OCI-LY7 (cell line): ENCODE measurements at regions not wholly inside any gene's neighbourhood (a gene's known extent, or its start where the extent isn't known, plus 50 kb on each side); places are given as distances from the start of the nearest gene placed in this dataset.

Experiments used
- CTCF ChIP-seq: fragments of 200-600 bp; sonication (generic); conservative IDR thresholded peaks from 2 replicates; pipeline ENCODE4 v1.5.1; 2014; ENCODE audit warnings: mild to moderate bottlenecking, antibody characterized with exemption, low read length, moderate library complexity, mixed read lengths
- EZH2phosphoT487 ChIP-seq: fragments of 200-600 bp; sonication (generic); IDR thresholded peaks from 2 replicates; pipeline ENCODE4 v1.6.1; 2018; ENCODE audit warnings: low read depth, borderline replicate concordance, mild to moderate bottlenecking, mixed run types, antibody characterized with exemption, low read length, moderate library complexity, mixed read lengths

DNA sequence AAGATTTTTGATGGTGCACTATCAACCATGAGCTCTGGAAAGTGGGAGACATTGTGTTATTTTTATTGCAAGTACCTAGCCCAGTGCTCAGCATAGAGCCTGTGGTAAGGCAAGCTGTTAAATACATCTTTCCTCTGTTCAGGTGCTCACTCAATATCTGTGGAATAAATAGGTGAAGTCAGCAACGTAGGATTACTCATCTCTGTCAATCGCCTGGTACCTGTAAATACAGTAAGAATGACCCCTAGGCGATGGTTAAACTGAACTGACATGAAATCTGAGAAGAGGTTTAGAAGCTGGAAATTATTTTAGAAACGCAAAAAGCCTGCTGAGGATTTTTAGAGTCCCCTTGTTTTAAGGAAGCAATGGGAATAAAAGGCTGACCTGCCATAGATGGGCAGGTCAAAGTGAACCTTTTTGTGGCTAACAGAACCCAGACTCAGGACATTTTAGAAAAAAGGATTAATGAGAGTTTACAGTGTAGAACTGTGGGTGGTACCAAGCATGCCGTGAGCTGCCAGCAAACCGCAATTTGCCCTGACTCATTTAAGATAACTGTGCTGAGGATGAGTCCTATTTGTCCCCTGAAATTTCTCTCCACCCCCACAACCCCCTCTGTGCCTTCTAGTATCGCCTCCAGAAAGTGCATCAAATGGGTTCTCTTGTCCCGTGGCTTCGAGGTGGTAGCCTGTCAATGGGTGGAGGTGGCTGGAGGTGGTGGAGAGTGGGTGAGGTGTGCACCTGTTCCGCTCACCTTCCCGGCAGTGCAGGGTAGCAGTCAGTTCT is 375.1 kb downstream of the MED10 start:
- TF ChIP-seq CTCF (no peak), EZH2phosphoT487 (no peak)
